Stimulated activated naive CD8-positive, alpha-beta T cell treated with anti-CD3 and anti-CD28 coated beads, Interleukin-15, amount 100 ng/mL, for 72 hours (primary cell): ENCODE measurements at regions not wholly inside any gene's neighbourhood (a gene's known extent, or its start where the extent isn't known, plus 50 kb on each side); places are given as distances from the start of the nearest gene placed in this dataset.
"Not testable (repeated sequence)": the region's sequence is repeated elsewhere in the genome, so short reads cannot be mapped to it uniquely, and the experiment has no call there.

Experiments used
- ATAC-seq: fragments of 150-1000 bp; cut with Tn5 transposase; 2 replicates; pipeline ENCODE4 v1.10.0; 2021; ENCODE audit warnings: mild to moderate bottlenecking, moderate library complexity
- DNase-seq, 2 donors: peaks; one replicate each; pipeline ENCODE4 v3.0.0; 2021 to 2022
- H3K27ac Mint-ChIP-seq, 2 donors: one replicate each; pipeline ENCODE4 v1.8.0; 2022; ENCODE audit warnings: mild to moderate bottlenecking in 2 of 2, mixed read lengths in 2 of 2, moderate library complexity in 2 of 2
- H3K27me3 Mint-ChIP-seq: one replicate; pipeline ENCODE4 v1.8.0; 2022; ENCODE audit warnings: mixed read lengths
- H3K4me1 Mint-ChIP-seq: one replicate; pipeline ENCODE4 v1.8.0; 2022; ENCODE audit warnings: mild to moderate bottlenecking, mixed read lengths
- H3K4me3 Mint-ChIP-seq, 2 donors: one replicate each; pipeline ENCODE4 v1.8.0; 2022; ENCODE audit warnings: mild to moderate bottlenecking in 2 of 2, mixed read lengths in 2 of 2, moderate library complexity in 1 of 2
- H3K9me3 Mint-ChIP-seq, 2 donors: one replicate each; pipeline ENCODE4 v1.8.0; 2022; ENCODE audit warnings: mixed read lengths in 2 of 2

DNA sequence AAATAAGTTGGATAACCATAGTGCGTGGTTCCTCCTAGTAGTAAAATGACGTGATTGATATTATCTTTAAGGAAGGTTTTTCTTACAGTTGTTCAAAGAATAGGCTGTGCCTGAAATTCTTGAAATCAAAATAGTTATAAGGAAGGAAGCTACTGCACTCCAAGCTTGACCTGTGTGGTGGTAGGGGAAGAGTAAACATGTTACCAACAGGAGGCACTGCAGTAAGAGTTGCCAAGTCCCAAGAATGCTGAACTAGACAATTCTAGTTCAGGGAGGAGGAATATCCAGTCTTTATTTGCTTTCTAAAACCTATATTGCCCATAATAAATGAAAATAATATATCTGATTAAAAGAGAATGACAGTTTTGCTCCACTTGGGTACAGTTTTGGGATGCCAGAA, 764.5 kb downstream of the TMTC2 start:
- no peak for DNase-seq
- no peaks in the 10 kb centered on the region for H3K4me1 Mint-ChIP-seq
- H3K4me3 Mint-ChIP-seq: no peak overlapping the region
- peaks cover 6% of the 10 kb centered on the region for H3K27me3 Mint-ChIP-seq
- ATAC-seq: no peak
- H3K9me3 Mint-ChIP-seq: peaks cover 0 to 6% of the 10 kb centered on the region in 2 donors
- H3K27ac Mint-ChIP-seq: no peak overlapping the region

DNA sequence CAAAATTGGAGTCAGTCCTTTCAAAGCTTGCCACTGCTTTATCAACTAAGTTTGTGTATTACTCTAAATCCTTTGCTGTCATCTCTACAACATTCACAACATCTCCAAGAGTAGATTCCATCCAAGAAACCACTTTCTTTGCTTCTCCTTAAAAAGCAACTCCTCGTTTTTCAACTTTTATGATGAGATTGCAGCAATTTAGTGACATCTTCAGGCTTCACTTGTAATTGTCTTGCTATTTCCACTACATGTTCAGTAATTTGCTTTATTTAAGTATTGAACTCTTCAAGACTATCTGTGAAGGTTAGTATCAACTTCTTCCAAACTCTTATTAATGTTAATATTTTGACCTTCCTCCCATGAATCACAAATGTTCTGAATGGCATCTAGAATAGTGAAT, 747.9 kb downstream of the TMTC2 start:
- H3K9me3 Mint-ChIP-seq: peaks cover 14 to 33% of the 10 kb centered on the region in 2 donors
- no peak for ATAC-seq

DNA sequence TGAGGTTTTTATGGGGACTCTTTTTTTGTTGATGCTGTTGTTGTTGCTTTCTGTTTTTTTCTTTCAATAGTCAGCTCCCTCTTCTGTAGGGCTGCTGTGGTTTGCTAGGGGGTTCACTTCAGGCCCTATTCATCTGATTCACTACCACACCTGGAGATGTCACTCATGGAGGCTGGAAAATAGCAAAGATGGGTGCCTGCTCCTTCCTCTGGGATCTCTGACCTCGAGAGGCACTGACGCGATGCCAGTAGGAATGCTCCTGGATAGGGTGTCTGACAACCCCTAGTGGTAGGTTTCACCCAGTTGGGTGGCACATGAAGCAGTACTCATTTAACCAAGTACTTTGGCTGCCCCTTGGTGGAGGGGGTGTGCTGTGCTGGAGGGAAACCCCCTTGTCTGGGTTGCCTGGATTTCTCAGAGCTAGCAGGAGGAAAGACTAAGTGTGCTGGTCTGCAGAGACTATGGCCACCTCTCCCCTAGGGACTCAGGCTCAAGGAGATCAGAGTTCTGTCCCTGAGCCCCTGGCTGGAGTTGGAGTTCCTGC, 745.5 kb downstream of the TMTC2 start:
- no peaks in the 10 kb centered on the region for H3K4me1 Mint-ChIP-seq
- H3K27me3 Mint-ChIP-seq: no peaks in the 10 kb centered on the region
- no peak overlapping the region for H3K4me3 Mint-ChIP-seq
- peaks cover 18 to 41% of the 10 kb centered on the region in 2 donors for H3K9me3 Mint-ChIP-seq
- no peak overlapping the region for H3K27ac Mint-ChIP-seq
- DNase-seq: no peak
- ATAC-seq: no peak

More for the DNA sequence above, 747.9 kb downstream of the TMTC2 start:
- H3K4me3 Mint-ChIP-seq: no peak overlapping the region
- H3K4me1 Mint-ChIP-seq: no peaks in the 10 kb centered on the region
- no peak overlapping the region for H3K27ac Mint-ChIP-seq
- no peak for DNase-seq
- no peaks in the 10 kb centered on the region for H3K27me3 Mint-ChIP-seq

DNA sequence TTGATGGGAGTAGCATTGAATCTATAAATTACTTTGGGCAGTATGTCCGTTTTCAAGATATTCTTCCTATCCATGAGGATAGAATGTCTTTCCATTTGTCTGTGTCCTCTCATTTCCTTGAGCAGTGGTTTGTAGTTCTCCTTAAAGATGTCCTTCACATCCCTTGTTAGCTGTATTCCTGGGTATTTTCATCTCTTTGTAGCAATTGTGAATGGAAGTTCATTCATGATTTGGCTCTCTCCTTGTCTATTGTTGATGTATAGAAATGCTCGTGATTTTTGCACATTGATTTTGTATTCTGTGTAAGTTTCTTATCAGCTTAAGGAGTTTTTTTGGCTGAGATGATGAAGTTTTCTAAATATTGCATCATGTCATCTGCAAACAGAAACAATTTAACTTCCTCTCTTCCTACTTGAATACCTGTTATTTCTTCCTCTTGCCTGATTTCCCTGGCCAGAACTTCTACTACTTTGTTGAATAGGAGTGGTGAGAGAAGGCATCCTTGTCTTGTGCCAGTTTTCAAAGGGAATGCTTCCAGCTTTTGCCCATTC, 741.0 kb downstream of the TMTC2 start:
- not testable (repeated sequence) for ATAC-seq, H3K27ac Mint-ChIP-seq, H3K4me1 Mint-ChIP-seq, H3K4me3 Mint-ChIP-seq, H3K27me3 Mint-ChIP-seq, DNase-seq
- H3K9me3 Mint-ChIP-seq: peaks cover 18 to 30% of the 10 kb centered on the region in 2 donors

DNA sequence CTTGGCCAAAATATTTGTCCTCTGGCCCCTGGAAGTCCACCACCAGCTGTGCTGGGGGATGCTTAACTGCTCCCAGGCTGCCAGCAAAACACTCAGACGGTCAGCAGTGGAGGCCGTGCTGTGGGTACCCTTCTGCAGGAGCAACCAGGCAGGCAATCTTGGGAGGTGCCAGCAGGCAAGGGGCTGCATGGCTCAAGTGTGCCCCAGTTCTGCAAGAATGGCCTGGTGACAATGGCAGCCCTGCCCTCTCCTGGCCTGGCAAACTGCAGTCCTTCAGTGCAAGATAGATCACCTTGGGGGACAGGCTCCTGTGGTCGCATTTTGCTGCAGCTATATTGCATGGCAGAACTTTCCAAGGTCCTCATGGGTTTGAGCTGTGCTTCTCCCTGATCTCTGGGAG, 728.3 kb downstream of the TMTC2 start:
- H3K4me1 Mint-ChIP-seq: no peaks in the 10 kb centered on the region
- peaks cover 5 to 7% of the 10 kb centered on the region in 2 donors for H3K9me3 Mint-ChIP-seq
- no peak overlapping the region for H3K27ac Mint-ChIP-seq
- DNase-seq (no peak), ATAC-seq (no peak)
- no peaks in the 10 kb centered on the region for H3K27me3 Mint-ChIP-seq
- H3K4me3 Mint-ChIP-seq: no peak overlapping the region

DNA sequence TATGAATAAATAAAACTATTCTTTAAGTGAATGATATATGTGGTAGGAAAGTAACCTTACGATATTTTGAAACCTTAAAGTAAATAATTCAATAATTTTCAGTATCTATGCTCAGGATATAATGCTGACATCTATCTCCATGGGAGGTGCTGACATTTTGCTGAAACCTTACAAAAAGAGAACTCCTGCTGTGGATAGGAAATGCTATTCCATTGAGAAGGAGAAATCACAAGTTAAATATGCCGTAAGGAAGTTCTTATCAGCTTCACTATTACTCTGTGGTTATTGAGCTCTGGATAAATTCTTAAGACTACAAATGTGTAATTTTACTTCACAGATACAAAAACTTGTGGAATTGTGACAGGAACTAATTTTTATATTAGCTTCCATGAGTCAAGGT, 722.1 kb downstream of the TMTC2 start:
- no peak for ATAC-seq
- Mint-ChIP-seq H3K4me3 (no peak overlapping the region), H3K27ac (no peak overlapping the region), H3K27me3 (no peaks in the 10 kb centered on the region), H3K4me1 (no peaks in the 10 kb centered on the region), H3K9me3 (peaks cover 7 to 15% of the 10 kb centered on the region in 2 donors)
- DNase-seq: no peak

DNA sequence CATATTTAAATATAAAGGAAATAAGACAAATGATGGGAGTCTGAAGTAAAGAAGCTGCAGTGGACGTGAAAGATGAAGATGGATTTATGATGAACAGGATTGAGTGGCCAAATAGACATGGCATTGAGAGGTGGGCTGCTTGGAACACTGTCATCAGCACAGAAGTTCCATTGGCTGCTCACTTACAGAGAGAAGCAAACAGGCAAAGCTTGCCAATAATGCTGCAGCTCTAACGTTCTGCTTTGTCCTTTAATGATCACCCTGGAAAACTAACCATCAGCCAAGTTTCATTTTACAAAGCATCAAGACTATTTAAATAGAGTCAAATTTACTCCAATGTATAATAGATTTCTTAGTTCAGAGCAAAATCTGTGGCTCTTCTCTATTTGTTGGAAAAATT, 721.4 kb downstream of the TMTC2 start:
- H3K9me3 Mint-ChIP-seq: peaks cover 7 to 15% of the 10 kb centered on the region in 2 donors
- H3K27me3 Mint-ChIP-seq: no peaks in the 10 kb centered on the region
- no peak for ATAC-seq
- H3K4me3 Mint-ChIP-seq: no peak overlapping the region
- no peak overlapping the region for H3K27ac Mint-ChIP-seq
- DNase-seq: no peak
- no peaks in the 10 kb centered on the region for H3K4me1 Mint-ChIP-seq

DNA sequence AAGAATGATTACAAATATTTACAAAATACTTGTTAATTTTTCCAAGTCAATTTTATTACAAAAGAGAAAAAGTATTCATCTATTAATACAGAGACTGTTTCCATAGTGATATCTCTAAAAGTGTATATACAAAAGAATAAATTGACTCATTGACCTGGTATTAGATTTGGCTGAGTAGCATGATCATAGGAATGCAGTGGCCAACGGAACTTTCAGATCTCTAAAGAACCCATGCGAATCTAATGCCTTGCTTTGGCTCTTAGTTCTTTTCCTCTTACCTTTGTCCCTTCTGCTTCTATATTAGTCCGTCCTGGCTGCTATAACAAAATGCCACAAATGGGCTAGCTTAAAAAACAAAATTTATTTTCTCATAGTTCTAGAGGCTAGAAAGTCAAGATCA, 717.8 kb downstream of the TMTC2 start:
- Mint-ChIP-seq H3K9me3 (peaks cover 0 to 13% of the 10 kb centered on the region in 2 donors), H3K27me3 (no peaks in the 10 kb centered on the region), H3K4me3 (no peak overlapping the region), H3K27ac (no peak overlapping the region), H3K4me1 (no peaks in the 10 kb centered on the region)
- ATAC-seq (no peak), DNase-seq (no peak)

DNA sequence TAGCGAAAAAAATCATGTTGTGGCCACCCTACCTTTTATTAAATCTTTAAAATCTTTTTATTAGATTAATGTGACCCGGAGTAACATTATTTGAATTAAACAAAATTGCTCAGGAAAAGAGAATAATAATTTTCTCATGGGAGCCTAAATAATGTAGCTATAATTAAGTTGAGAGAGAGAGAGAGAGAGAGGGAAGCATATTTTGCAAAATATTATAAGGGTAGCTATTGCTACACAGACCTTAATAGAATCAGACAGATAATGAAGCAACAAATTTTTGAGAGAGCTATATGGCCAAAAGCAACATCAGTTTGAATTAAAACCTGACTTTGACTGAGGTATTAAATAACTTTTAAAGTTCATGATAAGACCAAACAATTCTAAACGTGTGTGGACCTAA, 703.5 kb downstream of the TMTC2 start:
- ATAC-seq (no peak), DNase-seq (no peak)
- H3K27ac Mint-ChIP-seq: no peak overlapping the region
- H3K9me3 Mint-ChIP-seq: peaks cover 0 to 5% of the 10 kb centered on the region in 2 donors
- no peak overlapping the region for H3K4me3 Mint-ChIP-seq
- H3K27me3 Mint-ChIP-seq: no peaks in the 10 kb centered on the region
- H3K4me1 Mint-ChIP-seq: no peaks in the 10 kb centered on the region

DNA sequence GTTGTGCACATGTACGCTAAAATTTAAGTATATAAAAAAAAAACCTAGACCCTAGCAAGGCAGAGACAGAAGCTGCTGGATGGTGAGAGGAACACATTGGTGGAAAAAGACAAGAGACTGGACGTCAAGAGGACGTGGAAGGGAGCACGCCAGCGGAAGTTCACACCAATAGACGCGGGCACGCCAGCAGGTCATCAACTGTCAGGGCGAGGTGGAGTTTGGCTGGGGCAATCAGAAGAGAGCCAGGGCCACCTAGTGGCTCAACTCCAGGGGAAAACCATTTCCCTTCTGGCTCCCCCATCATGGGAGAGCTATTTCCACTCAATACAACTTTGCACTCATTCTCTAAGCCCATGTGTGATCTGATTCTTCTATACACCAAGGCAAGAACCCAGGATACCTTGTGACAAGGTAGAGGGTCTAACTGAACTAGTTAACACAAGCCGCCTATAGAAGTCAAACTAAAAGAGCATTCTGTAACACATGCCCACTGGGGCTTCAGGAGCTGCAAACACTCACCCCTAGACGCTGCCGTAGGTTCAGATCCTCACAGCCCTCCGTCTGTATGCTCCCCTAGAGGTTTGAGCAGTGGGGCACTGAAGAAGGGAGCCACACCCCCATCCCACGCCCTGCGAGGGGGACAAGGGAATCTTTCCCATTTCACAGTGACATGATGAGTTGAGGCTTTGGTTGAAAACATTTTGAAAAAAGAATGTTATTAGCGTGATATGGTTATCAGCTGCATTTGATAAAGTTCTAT, 702.7 kb downstream of the TMTC2 start:
- no peaks in the 10 kb centered on the region for H3K27me3 Mint-ChIP-seq
- H3K4me1 Mint-ChIP-seq: no peaks in the 10 kb centered on the region
- DNase-seq (no peak), ATAC-seq (no peak)
- peaks cover 0 to 5% of the 10 kb centered on the region in 2 donors for H3K9me3 Mint-ChIP-seq
- H3K27ac Mint-ChIP-seq: no peak overlapping the region
- H3K4me3 Mint-ChIP-seq: no peak overlapping the region

DNA sequence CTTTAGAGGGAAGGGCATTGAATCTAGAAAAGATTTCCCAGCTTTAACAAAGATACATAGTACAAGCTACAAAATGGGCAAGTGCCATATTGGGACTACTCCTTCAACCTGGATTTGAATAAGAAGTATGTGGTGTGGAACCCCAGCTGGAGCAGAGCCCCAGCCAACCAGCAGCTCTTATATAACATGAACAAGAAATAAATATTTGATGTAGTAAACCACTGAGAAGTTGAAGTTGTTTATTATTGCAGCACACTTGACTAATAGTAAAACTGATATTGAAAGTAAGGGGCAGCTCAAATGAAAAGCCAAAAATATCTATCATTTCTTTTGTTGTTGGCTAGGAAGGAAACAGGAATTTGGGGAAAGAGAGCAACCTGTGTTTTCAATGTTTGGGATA, 701.8 kb downstream of the TMTC2 start:
- Mint-ChIP-seq H3K27ac (no peak overlapping the region), H3K27me3 (no peaks in the 10 kb centered on the region), H3K4me1 (no peaks in the 10 kb centered on the region), H3K4me3 (no peak overlapping the region), H3K9me3 (peaks cover 0 to 5% of the 10 kb centered on the region in 2 donors)
- ATAC-seq (no peak), DNase-seq (no peak)

DNA sequence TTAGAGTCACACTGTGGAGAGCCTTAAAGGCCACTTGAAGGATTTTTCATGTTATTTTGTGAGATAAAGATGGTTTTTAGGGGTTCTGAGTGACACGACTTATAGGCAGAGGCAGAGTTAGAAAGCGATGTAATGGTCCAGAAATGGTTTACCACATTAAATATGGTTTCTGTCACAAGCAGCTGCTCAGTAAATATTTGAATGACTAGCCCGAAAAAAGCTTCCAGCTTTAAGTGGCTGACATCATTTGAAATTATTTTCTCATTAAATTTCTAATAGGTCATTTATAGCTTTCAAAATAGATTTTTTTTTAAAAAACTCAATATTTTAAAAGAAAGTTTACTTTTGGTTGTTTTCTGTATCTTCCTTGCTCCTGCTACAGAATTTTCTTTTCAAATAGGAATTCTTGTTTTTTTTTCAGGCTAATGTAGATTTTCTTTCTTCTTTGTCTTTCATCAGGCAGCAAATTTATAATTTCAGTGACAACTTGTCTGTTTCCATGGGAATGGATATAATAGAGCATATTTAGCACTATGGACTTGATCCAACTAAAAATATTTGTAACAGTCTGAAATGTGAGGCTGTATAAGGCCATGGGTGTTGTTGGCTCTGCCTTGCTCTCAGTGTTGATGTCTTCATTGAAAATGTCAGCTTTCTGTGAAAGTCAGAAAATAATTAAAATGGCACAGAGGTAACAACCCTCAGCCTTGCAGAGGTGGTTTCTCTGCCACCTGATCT, 700.0 kb downstream of the TMTC2 start:
- ATAC-seq (no peak), DNase-seq (no peak)
- H3K4me3 Mint-ChIP-seq: no peak overlapping the region
- H3K27ac Mint-ChIP-seq: no peak overlapping the region
- H3K4me1 Mint-ChIP-seq: no peaks in the 10 kb centered on the region
- H3K9me3 Mint-ChIP-seq: peaks cover 0 to 5% of the 10 kb centered on the region in 2 donors
- H3K27me3 Mint-ChIP-seq: no peaks in the 10 kb centered on the region

DNA sequence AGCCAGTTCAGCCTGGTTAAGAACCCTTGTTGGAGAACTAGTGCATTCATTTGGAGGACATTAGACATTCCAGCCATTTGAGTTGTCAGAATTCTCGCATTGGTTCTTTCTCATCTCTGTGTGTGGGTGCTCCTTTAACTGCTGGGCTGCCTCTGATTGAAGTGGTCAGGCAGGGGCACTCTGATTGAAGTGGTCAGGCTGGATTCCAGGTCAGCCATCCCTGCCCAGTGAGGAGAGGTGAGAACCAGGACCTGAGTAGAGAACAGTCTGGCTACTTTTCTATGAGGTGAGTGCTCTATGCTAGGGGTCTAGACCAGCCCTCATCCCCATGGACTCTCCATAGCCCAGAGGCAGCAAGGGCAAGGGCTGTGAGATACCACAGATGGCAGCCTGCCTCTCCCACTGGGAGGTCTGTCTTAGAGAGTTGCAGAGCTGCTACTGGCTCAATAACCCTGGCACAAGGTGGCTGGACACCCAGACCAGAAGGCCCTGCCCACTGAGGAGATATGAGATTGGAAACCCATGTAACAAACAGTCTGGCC, 691.6 kb downstream of the TMTC2 start:
- ATAC-seq (no peak), DNase-seq (no peak)
- no peak overlapping the region for H3K27ac Mint-ChIP-seq
- no peaks in the 10 kb centered on the region for H3K27me3 Mint-ChIP-seq
- H3K9me3 Mint-ChIP-seq: peaks cover 0 to 10% of the 10 kb centered on the region in 2 donors
- H3K4me1 Mint-ChIP-seq: no peaks in the 10 kb centered on the region
- no peak overlapping the region for H3K4me3 Mint-ChIP-seq

DNA sequence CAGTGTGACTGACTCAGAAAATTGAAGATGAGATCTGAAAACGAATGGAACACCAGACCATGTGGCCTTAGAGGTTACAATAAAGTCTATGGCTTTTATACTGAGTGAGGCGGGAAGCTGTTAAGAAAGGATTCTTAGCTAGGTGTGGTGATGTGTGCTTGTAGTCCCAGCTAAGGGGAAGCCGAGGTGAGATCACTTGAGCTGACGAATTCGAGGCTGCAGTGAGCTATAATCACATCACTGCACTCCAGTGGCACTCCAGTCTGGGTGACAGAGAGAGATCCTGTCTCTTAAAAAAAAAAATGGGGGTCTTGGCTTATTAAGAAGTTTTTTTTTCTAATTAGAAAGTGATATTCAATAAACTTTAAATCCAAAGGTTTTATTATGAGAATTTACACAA, 678.6 kb downstream of the TMTC2 start:
- H3K27me3 Mint-ChIP-seq: no peaks in the 10 kb centered on the region
- H3K4me1 Mint-ChIP-seq: no peaks in the 10 kb centered on the region
- no peak for ATAC-seq
- no peak for DNase-seq
- H3K9me3 Mint-ChIP-seq: peaks cover 0 to 5% of the 10 kb centered on the region in 2 donors
- H3K4me3 Mint-ChIP-seq: no peak overlapping the region
- no peak overlapping the region for H3K27ac Mint-ChIP-seq

DNA sequence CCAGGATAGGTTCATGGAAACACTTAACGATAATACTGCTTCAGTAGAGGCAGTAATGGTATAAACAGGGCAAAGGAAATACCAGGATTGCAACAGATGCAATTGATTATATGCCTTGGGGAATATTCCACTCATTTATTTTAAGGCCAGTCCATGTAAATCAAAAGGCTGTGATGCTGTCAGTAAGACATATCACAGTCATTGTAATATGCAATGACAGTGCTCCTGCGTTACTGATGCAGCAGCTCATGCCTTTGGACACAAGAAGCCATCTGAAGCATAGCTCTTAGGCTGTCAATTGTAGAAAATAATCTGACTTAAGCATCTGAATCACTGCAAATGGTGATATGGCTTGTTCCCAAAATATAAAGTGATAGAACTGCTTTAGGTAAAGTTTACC, 674.8 kb downstream of the TMTC2 start:
- Mint-ChIP-seq H3K27ac (no peak overlapping the region), H3K27me3 (no peaks in the 10 kb centered on the region), H3K4me1 (no peaks in the 10 kb centered on the region), H3K4me3 (no peak overlapping the region), H3K9me3 (peaks cover 0 to 5% of the 10 kb centered on the region in 2 donors)
- DNase-seq: no peak
- ATAC-seq: no peak

DNA sequence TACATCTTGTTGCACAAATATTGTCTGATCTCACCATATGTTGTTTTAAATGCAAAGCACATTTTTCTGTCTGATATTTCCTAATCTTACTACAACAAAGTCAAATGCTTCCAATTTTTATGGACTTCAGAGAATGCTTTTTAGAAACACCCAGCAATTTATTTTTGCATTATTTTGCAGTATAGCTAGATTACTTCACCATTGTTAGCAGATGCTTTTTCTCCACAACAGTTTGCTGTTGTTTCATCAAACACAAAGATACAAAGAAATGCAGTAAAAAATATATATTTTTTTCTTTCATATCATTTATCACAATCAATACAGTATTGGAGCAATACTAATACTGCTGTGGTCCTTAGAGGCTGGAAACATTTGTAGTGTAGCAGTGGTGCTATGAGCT, 674.4 kb downstream of the TMTC2 start:
- H3K4me1 Mint-ChIP-seq: no peaks in the 10 kb centered on the region
- no peak for DNase-seq

More for the DNA sequence above, 674.4 kb downstream of the TMTC2 start:
- Mint-ChIP-seq H3K9me3 (peaks cover 0 to 5% of the 10 kb centered on the region in 2 donors), H3K27me3 (no peaks in the 10 kb centered on the region), H3K27ac (no peak overlapping the region), H3K4me3 (no peak overlapping the region)
- no peak for ATAC-seq
